ENCODE measurements at regions not wholly inside any gene's neighbourhood (a gene's known extent, or its start where the extent isn't known, plus 50 kb on each side); places are given as distances from the start of the nearest gene placed in this dataset.

DNA sequence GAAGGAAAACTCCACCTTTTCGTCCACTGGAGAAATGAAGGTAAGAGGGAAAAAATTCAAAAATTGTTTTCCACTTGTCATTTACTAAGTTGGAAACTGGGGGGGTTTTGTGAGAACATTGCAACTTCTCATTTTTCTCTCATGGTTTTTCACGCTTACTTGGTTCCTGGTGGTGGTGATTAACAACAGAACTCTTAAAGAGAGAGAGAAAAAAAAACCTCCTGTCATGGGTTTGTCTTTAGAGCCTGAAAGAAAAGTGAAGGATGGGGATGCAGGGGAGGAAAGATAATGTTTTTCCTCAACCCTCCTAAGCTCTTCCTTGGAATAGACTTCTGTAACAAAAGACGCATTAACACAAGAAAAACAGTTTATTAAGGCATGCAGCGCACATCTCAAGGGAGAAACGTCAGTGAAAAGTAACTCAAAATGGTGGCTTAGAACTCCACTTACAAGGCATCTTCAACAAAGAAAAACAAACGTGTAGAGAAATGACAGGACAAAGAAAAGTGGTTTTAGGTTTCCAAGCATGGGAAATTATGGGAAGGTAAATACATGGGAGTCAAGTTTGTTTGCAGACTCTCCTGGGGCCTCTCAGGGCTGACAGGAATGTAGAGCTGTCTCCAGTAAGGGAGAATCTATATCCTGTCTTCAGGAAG lies 81.9 kb upstream of the ATF7IP start:
- DNase-seq, result no peak

DNA sequence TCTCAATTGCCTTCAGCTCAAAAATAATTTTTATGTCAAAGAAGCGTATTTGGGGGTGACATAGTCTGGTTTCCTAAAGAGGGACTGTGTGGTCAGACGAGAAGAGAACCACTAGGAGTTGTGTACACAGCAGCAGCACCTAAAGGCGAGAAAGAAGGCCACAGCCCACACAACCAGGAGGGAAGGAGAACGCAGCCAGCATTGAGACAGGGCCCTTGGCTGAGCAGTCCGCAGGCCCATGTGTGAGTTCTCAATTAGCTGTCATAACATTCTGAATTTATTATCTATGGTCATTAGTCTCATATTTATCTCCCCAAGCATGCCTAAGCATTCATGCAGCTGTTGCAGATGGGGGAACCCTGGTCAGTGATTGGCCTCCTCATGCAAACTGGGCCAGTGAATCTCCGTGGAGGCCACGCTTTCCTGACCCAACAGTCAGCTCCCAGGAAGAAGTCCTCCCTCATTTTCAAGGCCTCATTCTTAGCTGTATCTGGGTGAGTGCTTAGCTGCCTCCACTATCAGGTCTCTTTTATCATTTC lies 81.2 kb upstream of the ATF7IP start:
- DNase-seq, result no peak

DNA sequence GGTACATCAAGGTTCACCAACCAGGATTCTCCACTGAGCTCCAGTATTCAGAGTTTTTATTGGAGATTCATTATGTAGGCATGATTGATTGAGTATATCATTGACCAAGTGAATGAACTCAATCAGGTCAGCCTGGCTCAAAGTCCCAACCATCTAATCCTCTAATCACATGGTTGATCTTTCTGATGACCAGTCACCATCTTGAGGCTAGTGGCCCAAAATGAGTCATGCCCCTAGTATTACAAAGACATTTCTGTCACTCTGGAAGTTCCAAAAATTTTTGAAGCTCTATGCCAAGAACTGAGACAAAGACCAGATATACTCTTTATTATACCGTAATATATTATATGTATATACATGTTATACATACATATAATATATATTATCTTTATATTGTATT lies 75.9 kb upstream of the ATF7IP start:
- DNase-seq, result no peak

DNA sequence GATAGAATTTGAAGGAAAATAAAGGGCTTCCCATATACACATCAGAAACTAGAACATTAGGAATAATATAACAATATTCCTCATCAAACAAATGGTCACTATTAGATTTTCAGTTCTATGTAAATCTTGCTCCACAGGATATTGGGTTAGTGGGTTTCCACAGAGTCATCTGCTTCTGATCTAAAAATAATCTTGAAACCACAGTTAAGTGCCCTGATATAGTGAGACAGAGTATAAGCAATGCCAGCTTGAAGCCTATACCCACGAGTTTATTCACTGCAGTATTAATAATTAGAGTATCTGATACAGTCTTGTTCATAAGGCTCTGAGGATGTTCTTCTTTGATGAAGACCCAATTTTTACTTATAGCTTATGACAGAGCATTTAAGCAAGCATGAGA lies 74.5 kb upstream of the ATF7IP start:
- no peak for DNase-seq

DNA sequence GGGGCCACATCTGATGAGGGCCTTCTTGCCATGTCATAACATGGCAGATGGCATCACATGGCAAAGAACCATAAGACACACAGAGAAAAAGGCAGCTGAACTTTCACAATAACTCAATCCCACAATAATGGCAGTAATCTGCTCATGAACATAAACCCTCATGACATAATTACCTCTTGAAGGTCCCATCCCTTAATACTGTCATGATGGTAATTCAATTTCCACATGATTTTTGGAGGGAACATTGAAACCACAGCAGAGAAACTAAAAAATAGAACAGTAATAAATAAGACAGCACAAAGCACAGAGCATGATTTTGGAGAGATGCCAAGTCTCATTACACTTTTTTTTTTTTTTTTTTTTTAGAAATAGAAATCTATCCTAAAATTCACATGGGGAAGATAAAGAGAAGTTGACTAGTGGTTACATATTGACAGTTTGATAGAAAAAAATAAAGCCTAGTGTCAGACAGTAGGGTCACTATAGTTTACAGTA lies 61.8 kb upstream of the ATF7IP start:
- no peak for DNase-seq

DNA sequence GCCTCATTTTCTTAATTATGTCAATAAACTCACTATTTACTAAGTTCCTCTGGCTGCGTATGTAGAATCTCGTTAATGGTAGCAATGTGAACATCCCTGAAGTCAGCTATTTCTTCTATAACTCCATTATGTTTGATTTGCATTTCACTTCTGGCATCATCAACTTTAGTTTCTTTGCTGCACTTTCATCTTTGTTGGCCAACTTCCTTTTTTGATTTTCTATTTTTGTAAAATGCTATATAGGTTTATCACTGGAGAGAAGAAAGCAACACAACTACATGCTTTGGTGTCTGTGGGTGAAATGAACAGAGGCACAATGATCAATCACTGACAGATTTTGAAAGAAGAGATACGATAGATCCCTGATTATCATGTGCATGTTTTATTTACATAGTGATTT lies 58.5 kb upstream of the ATF7IP start:
- no peak for DNase-seq

DNA sequence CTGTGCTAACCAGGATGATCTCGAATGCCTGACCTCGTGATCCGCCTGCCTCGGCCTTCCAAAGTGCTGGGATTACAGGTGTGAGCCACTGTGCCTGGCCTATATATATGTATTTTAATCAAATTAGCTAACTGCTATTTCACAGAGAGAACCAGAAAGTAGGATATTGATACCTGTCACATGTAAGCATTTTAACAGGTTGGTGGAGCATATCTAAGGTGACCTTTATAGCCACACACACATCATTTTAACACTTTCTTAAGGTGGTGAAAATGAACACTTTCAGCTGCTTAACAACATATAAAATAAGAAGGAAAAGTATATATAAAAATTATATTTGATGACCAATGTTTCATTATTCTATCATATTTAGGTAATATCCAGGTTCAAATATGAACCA lies 57.0 kb upstream of the ATF7IP start:
- no peak for DNase-seq

DNA sequence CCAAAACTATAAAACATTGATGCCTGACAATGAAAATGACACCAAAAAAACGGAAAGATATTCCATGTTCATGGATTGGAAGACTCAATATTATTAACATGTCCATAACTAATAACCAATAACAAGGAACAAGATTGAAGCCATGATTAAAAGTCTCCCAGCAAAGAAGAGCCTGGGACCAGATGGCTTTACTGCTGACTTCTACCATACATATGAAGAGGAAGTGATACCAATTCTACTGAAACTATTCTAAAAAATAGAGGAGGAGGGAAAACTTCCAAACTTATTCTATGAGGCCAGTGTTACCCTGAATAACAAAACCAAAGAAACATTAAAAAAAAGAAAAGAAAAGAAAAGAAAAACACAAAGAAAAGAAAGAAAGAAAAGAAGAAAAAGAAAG lies 54.6 kb upstream of the ATF7IP start:
- DNase-seq, result no peak

DNA sequence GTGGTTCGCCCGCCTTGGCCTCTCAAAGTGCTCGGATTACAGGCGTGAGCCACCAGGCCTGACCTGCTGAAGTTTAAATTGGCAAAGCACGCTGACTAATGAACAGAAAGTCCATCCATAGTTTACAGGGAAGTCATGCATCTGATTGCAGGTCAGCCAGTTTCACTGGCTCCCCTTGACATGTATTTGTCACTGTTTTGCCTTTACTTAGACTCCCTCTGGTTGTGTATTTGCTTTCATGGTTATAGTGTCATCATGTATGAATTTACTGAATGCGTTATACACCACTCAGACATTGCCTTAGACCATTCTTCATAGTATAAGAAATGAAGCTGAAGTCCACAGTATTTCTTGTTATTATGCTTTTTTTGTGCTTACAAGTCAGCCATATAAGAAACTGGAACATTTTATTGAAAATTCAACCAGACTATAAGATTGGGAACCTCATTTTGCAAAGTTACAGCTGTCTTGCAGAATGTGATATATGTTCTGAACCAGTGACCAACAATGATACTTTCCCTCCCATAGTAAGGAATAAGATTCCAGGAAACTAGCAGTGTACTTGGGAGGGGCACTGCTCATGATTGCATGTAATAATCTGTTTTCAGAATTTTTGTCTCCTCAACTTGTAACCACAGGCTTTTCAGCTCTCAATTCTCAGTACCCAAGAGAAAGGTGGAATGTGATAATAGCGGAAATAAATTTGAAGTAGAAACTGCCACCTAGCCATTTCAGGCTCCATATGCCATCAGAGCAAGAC lies 51.9 kb upstream of the ATF7IP start:
- DNase-seq, result no peak

DNA sequence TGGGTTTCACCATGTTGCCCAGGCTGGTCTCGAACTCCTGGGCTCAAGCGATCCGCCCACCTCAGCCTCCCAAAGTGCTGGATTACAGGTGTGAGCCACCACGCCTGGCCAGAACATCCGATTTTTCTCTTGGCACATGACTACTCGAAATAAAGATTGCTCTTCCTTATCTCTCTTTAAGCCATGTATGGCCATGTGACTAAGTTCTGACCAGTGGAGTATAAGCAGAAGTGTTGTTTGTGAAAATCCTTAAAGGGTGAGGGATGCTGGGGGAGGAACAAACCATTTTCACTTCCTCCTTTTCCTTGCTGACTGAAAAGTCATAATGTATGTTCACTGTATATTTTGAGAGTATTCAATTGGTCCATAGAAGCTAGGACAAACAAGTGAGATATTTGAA lies 50.7 kb upstream of the ATF7IP start:
- DNase-seq, result no peak

DNA sequence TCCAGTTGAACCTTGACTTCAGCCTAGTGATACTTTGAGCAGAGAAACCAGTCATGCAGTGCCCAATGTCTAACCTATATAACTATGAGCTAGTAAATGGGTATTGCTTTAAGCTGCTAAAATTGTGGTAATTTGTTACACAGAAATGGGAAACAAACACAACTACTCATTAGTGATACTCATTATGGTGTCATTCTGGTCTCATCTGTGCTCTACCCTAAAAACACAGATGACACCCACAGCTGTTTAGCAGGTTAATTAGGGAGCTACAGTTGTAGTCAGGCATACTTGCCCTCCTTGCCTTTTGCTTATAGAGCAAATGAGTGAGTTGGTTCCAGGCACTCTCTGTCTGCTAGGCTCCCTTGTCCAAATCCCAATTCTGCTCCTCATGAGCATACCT lies 50.0 kb upstream of the ATF7IP start:
- DNase-seq, result no peak

All from cerebellar nuclear complex (tissue), 1 donor.